Activated CD4-positive, alpha-beta T cell treated with anti-CD3 and anti-CD28 coated beads, Interleukin-2, amount 10 ng/mL, durations not matched to agents 7 days and 5 days (primary cell): ENCODE measurements at regions not wholly inside any gene's neighbourhood (a gene's known extent, or its start where the extent isn't known, plus 50 kb on each side); places are given as distances from the start of the nearest gene placed in this dataset.

Experiments
- CTCF ChIA-PET: fragments of 350-600 bp; sonication (Branson Sonifier 250); formaldehyde crosslinking; loops from one replicate; lab custom pipeline; 2021; ENCODE audit warnings: antibody characterized with exemption; lab: Charles Lee
- POLR2A ChIA-PET: fragments of 350-600 bp; sonication (Branson Sonifier 250); formaldehyde crosslinking; loops from one replicate; lab custom pipeline; 2021; ENCODE audit warnings: antibody characterized with exemption; lab: Charles Lee
- DNase-seq: peaks from one replicate; pipeline ENCODE4 v3.0.0-alpha.2; 2020
- H3K27ac Mint-ChIP-seq: one replicate; pipeline ENCODE4 v1.8.0; 2021; ENCODE audit warnings: mild to moderate bottlenecking, moderate library complexity, mixed read lengths
- H3K27me3 Mint-ChIP-seq: one replicate; pipeline ENCODE4 v1.8.0; 2021; ENCODE audit warnings: mixed read lengths
- H3K36me3 Mint-ChIP-seq: one replicate; pipeline ENCODE4 v1.8.0; 2021; ENCODE audit warnings: low read depth, mixed read lengths
- H3K4me1 Mint-ChIP-seq: one replicate; pipeline ENCODE4 v1.8.0; 2021; ENCODE audit warnings: mixed read lengths
- H3K4me3 Mint-ChIP-seq: one replicate; pipeline ENCODE4 v1.8.0; 2021; ENCODE audit warnings: mild to moderate bottlenecking, moderate library complexity, mixed read lengths
- H3K9me3 Mint-ChIP-seq: one replicate; pipeline ENCODE4 v1.8.0; 2021; ENCODE audit warnings: mixed read lengths

DNA sequence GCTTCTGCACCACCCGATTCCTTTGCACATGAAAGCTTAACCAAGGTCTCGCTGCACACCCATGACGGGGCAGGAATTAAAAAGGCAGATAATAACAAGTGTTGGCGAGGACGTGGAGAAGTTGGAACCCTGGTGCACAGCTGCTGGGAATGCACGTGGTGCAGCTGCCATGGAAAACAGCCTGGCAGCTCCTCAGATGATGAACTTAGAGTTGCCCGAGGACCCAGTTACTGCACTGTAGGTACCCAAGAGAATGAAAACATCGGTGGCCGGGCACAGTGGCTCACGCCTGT is 211.6 kb upstream of the CIBAR2 start:
- ChIA-PET CTCF (no interaction called here), POLR2A (no interaction called here)
- Mint-ChIP-seq H3K36me3 (no peaks in the 10 kb centered on the region), H3K4me3 (no peak overlapping the region), H3K27me3 (no peaks in the 10 kb centered on the region), H3K27ac (no peak overlapping the region), H3K9me3 (peaks cover 2% of the 10 kb centered on the region), H3K4me1 (no peaks in the 10 kb centered on the region)
- DNase-seq: no peak

DNA sequence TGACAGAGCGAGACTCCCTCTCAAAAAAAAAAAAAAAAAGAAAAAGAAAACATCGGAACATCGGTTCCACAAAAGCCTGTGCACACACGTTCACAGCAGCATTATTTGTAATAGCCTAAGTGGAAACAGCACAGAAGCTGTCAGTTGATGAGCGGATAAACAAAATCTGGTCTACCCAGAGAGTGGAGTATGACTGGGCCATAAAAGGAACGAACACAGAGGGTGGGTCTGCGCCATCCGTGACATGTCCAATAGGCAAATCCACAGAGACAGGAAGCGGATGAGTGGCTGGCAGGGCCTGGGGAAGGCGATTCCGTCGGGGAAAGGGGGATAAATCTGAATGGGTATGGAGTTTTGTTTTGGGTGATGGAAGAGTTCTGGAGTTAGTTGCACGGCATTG is 212.2 kb upstream of the CIBAR2 start:
- ChIA-PET POLR2A (no interaction called here), CTCF (no interaction called here)
- Mint-ChIP-seq H3K9me3 (peaks cover 2% of the 10 kb centered on the region), H3K27me3 (peaks cover 2% of the 10 kb centered on the region), H3K4me1 (no peaks in the 10 kb centered on the region), H3K36me3 (no peaks in the 10 kb centered on the region), H3K4me3 (no peak overlapping the region), H3K27ac (no peak overlapping the region)
- no peak for DNase-seq

GRCh38 chr16:85326113-85326793 is 214.0 kb upstream of the CIBAR2 start:
- Mint-ChIP-seq H3K9me3 (peaks cover 2% of the 10 kb centered on the region), H3K4me3 (no peak overlapping the region), H3K36me3 (no peaks in the 10 kb centered on the region), H3K4me1 (peaks cover 2% of the 10 kb centered on the region), H3K27me3 (peaks cover 8% of the 10 kb centered on the region), H3K27ac (no peak overlapping the region)
- CTCF ChIA-PET: no interaction called here
- DNase-seq: no peak
- POLR2A ChIA-PET: no interaction called here

DNA sequence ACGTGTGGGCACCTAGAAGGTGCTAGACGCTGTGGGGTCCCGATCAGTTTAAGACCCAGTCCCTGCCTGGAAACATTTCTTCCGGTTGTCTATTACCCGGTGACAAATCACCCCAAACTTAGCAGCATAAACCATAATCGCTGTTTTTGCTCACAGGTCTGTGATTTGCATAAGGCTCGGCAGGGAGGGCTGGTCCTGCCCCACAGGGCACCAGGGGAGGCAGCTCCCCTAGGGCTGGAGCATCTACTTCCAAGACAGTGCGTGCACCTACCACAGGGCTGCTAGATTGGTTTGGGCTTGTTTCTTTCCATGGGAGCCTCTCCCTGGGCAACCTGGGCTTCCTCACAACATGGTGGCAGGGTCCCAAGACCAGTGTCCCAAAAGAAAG is 214.5 kb upstream of the CIBAR2 start:
- Mint-ChIP-seq H3K27ac (no peak overlapping the region), H3K27me3 (peaks cover 8% of the 10 kb centered on the region), H3K9me3 (peaks cover 2% of the 10 kb centered on the region), H3K4me1 (peaks cover 2% of the 10 kb centered on the region), H3K4me3 (no peak overlapping the region), H3K36me3 (no peaks in the 10 kb centered on the region)
- ChIA-PET POLR2A (no interaction called here), CTCF (no interaction called here)
- DNase-seq: no peak

DNA sequence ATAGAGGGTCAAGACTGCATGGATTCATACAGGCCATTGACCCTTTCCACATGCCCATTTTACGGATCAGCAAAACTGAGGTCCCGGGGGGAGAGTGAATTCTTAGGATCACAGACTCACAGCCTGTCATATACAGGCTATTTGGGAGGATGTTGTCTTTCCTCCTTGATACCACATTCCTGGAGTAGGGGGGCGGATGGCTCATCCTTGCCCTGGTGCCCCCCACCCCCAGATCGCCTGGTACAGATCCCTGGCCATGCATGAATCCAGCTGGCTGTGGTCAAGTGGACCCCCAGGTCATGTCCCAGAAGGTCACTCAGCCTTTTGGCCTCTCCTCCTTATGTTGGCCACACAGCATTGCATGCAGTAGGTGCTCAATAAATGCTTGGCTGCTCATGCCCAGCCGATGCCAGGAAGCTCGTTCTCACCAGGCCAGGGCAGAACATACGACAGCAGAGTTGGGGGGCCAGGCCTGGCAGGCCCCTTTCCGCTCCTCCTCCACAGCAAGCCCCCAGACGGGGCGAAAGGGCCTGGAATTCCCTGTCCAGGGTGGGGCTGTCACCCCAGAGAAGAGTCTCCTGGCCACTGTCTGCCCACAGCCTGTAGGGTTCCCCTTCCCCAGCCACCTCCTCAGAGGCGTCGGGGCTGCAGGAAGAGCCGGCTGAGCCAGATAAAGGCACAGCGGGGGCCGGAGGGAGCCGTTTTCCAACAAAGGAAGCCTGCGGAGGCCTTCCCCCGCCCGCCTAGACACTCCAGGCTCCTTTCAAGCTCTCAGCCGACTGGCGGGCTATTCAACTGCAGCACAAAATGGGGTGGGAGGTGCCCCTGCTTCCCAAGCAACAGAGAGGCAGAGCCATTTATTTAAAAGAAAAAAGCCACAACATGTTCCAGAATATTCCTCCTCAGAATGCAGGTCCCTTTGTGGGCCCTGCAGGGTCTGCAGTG is 215.7 kb upstream of the CIBAR2 start:
- no peaks in the 10 kb centered on the region for H3K36me3 Mint-ChIP-seq
- no peak overlapping the region for H3K27ac Mint-ChIP-seq
- H3K9me3 Mint-ChIP-seq: peaks cover 2% of the 10 kb centered on the region
- H3K4me3 Mint-ChIP-seq: no peak overlapping the region
- CTCF ChIA-PET: interaction anchor here (0.9 kb wide), 1 partner anchor 10 kb away, joined by 4 read pairs; no protein-coding TSS in a partner anchor
- DNase-seq: no peak
- peaks cover 2% of the 10 kb centered on the region for H3K4me1 Mint-ChIP-seq
- H3K27me3 Mint-ChIP-seq: peaks cover 8% of the 10 kb centered on the region
- POLR2A ChIA-PET: no interaction called here

DNA sequence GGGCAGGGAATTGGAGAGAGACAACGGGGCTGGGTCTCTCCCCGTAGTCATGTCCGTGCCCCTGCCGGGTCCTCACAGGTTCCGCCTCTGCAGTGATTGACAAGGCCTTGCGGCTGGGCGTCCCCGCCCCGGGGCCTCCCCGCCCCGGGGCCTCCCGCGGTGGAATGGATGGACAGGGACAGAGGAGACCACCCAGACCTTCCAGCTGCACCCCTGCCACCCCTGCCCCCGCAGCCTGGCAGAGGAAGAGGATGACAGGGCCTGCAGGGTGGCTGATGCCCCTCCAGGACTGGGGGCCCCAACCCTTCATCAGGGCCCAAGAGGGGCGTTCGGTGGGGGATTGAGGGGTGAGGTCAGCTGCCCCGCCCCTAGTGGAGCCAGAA is 216.4 kb upstream of the CIBAR2 start:
- CTCF ChIA-PET: no interaction called here

GRCh38 chr16:85329059-85329812 is 217.0 kb upstream of the CIBAR2 start:
- Mint-ChIP-seq H3K27me3 (peaks cover 8% of the 10 kb centered on the region), H3K4me1 (peaks cover 2% of the 10 kb centered on the region), H3K36me3 (no peaks in the 10 kb centered on the region), H3K4me3 (no peak overlapping the region), H3K9me3 (no peaks in the 10 kb centered on the region), H3K27ac (no peak overlapping the region)
- DNase-seq: no peak
- CTCF ChIA-PET: interaction anchor here (1.6 kb wide), 1 partner anchor 15 kb away, joined by 5 read pairs; no protein-coding TSS in a partner anchor
- POLR2A ChIA-PET: no interaction called here

More for the DNA sequence above, 216.4 kb upstream of the CIBAR2 start:
- POLR2A ChIA-PET: no interaction called here
- no peak for DNase-seq
- H3K9me3 Mint-ChIP-seq: peaks cover 2% of the 10 kb centered on the region
- H3K4me1 Mint-ChIP-seq: peaks cover 2% of the 10 kb centered on the region
- H3K36me3 Mint-ChIP-seq: no peaks in the 10 kb centered on the region
- H3K4me3 Mint-ChIP-seq: no peak overlapping the region
- no peak overlapping the region for H3K27ac Mint-ChIP-seq
- peaks cover 8% of the 10 kb centered on the region for H3K27me3 Mint-ChIP-seq

GRCh38 chr16:85330006-85330693 is 217.9 kb upstream of the CIBAR2 start:
- Mint-ChIP-seq H3K27ac (no peak overlapping the region), H3K9me3 (no peaks in the 10 kb centered on the region), H3K4me3 (no peak overlapping the region), H3K36me3 (no peaks in the 10 kb centered on the region), H3K27me3 (peaks cover 8% of the 10 kb centered on the region), H3K4me1 (peaks cover 8% of the 10 kb centered on the region)
- ChIA-PET POLR2A (interaction anchor here (0.5 to 0.6 kb wide), 2 partner anchors 126 to 808 kb away, joined by 4 read pairs; no protein-coding TSS in a partner anchor), CTCF (interaction anchor here (0.9 to 1.7 kb wide), 7 partner anchors 11 to 99 kb away, joined by 3 to 5 read pairs (median 4); no protein-coding TSS in a partner anchor)
- no peak for DNase-seq

GRCh38 chr16:85330694-85331188 is 218.5 kb upstream of the CIBAR2 start:
- no peak overlapping the region for H3K27ac Mint-ChIP-seq
- H3K4me3 Mint-ChIP-seq: no peak overlapping the region
- no peaks in the 10 kb centered on the region for H3K36me3 Mint-ChIP-seq
- DNase-seq: peak; percentile 35
- H3K27me3 Mint-ChIP-seq: peaks cover 8% of the 10 kb centered on the region
- ChIA-PET CTCF (interaction anchor here (0.9 to 1.7 kb wide), 6 partner anchors 12 to 98 kb away, joined by 3 to 5 read pairs (median 4); no protein-coding TSS in a partner anchor), POLR2A (interaction anchor here (0.5 to 0.6 kb wide), 2 partner anchors 125 to 808 kb away, joined by 4 read pairs; no protein-coding TSS in a partner anchor)
- H3K4me1 Mint-ChIP-seq: peaks cover 14% of the 10 kb centered on the region
- no peaks in the 10 kb centered on the region for H3K9me3 Mint-ChIP-seq

DNA sequence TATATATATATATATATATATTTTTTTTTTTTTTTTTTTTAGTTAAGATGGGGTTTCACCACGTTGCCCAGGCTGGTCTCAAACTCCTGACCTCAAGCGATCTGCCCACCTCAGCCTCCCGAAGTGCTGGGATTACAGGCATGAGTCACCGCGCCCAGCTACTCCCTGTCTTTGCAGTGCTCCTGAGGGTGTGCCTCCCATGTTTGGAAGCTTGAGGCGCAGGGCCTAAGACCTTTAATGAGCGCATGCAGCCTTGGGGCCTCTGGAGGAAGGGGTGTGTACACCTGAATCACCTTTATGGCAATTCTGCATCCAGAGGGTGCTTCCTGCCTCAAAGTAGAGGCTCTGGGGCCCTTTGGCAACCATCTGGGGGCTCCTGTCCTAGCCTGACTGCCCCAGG is 219.4 kb upstream of the CIBAR2 start:
- POLR2A ChIA-PET: no interaction called here
- CTCF ChIA-PET: interaction anchor here (1.2 kb wide), 1 partner anchor 80 kb away, joined by 5 read pairs; no protein-coding TSS in a partner anchor

GRCh38 chr16:85332175-85332574 is 219.9 kb upstream of the CIBAR2 start:
- H3K36me3 Mint-ChIP-seq: no peaks in the 10 kb centered on the region
- DNase-seq: no peak
- CTCF ChIA-PET: interaction anchor here (1.2 kb wide), 1 partner anchor 80 kb away, joined by 5 read pairs; no protein-coding TSS in a partner anchor
- no peak overlapping the region for H3K4me3 Mint-ChIP-seq
- H3K4me1 Mint-ChIP-seq: peaks cover 14% of the 10 kb centered on the region
- POLR2A ChIA-PET: no interaction called here
- no peak overlapping the region for H3K27ac Mint-ChIP-seq
- peaks cover 8% of the 10 kb centered on the region for H3K27me3 Mint-ChIP-seq
- H3K9me3 Mint-ChIP-seq: no peaks in the 10 kb centered on the region

More for the DNA sequence above, 219.4 kb upstream of the CIBAR2 start:
- DNase-seq: no peak
- H3K4me3 Mint-ChIP-seq: no peak overlapping the region
- peaks cover 14% of the 10 kb centered on the region for H3K4me1 Mint-ChIP-seq
- H3K27ac Mint-ChIP-seq: no peak overlapping the region
- peaks cover 8% of the 10 kb centered on the region for H3K27me3 Mint-ChIP-seq
- H3K36me3 Mint-ChIP-seq: no peaks in the 10 kb centered on the region
- no peaks in the 10 kb centered on the region for H3K9me3 Mint-ChIP-seq

- peaks cover 14% of the 10 kb centered on the region for H3K4me1 Mint-ChIP-seq
- no peak overlapping the region for H3K27ac Mint-ChIP-seq
- ChIA-PET POLR2A (no interaction called here), CTCF (interaction anchor here (1.7 to 2.2 kb wide), 2 partner anchors 14 to 15 kb away, joined by 3 to 6 read pairs; no protein-coding TSS in a partner anchor)
- no peaks in the 10 kb centered on the region for H3K36me3 Mint-ChIP-seq
- DNase-seq: no peak
- peaks cover 8% of the 10 kb centered on the region for H3K27me3 Mint-ChIP-seq
- H3K4me3 Mint-ChIP-seq: no peak overlapping the region
- no peaks in the 10 kb centered on the region for H3K9me3 Mint-ChIP-seq
These were observed 221.1 kb upstream of the CIBAR2 start for GRCh38 chr16:85333337-85333736.
